Stromal cell of bone marrow (primary cell): ENCODE measurements at regions not wholly inside any gene's neighbourhood (a gene's known extent, or its start where the extent isn't known, plus 50 kb on each side); places are given as distances from the start of the nearest gene placed in this dataset.
A peak's percentile ranks its signal among the peaks of the same experiment; 100 is the strongest.

Experiments
- DNase-seq: peaks from one replicate; pipeline ENCODE4 v3.0.0-alpha.2; 2012; ENCODE audit warnings: low read depth

- DNase-seq: no peak
Measured at GRCh38 chrX:40485102-40485826, 95.5 kb upstream of the ATP6AP2 start.

DNA sequence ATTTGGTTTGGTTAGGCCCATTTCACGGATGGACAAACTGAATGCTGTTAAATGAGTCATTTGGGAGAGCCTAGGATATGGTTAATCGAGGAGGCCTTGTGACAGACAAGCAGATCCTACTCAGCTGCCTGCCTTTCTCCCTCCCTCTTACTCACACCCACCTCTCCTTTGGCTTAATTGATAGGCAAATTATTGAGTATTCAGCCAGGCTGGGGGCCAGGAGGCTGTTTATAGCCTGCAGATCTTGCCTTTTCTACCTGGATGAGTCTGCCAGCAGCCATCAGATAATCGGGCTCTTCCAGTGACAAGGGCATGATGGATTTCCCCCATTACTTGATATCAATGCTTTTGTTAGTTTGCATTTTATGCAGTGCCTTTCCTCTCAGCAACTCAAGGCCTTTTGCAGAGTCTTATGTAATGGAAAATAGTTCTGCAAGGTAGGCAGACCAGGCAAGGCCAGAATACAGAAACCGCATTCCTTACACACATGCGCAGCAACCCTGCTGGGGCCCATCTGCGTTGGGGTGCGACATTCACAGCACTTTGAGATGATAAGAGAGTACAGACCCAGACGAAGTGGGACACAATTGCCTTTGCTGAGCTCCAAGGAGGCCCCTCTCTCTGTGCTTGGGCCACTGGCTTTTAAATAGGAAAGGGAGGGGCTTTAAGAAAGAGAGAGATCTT, 96.2 kb upstream of the ATP6AP2 start:
- DNase-seq: no peak

DNA sequence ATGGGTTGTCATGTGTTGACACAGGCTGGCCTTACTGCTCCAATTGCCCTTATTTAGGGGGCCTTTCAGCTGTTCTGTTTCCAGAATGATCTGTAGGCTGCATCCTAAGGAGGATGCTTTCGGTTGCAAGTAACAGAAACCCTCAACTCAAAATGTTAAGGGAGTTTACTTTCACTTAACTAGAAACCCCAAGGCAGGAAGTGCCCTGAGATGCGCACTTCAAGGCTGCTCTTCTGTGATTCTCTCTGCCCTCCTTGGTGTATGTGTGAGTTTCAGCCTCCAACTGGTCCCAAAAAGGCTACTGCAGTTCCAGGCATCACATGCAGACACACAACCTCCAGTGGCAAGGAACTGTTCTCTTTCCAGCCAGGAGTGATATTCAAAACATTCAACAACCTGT, 97.3 kb upstream of the ATP6AP2 start:
- DNase-seq: no peak

GRCh38 chrX:40479777-40480318, 100.9 kb upstream of the ATP6AP2 start:
- DNase-seq: no peak

DNA sequence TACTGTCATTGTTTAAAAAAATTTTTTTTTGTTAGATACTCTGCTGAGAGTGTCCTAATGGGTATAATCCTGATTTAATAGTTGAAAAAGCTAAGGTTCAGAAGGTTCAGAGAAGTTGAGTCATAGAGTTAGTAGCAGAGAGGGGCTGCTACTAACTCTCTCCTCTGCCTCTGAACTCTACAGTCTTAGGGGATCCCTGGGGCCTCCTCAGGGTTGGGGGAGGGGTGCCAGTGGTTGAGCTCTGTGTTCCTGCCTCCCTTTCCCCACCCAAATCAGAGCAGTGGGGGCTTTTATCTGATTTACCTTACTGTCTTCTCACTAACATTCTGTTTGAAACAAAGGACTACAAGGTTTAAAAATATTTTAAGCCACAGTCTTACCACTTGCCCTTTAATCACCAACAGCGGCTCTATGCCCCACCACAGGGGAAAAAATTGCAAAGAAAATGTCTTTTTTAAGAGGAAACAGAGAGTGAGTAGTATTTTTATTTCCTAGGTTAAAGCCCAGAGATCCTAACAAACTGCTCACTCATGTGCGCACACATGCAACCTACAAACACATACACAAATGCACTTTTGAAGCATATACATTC, 102.2 kb upstream of the ATP6AP2 start:
- DNase-seq: no peak

DNA sequence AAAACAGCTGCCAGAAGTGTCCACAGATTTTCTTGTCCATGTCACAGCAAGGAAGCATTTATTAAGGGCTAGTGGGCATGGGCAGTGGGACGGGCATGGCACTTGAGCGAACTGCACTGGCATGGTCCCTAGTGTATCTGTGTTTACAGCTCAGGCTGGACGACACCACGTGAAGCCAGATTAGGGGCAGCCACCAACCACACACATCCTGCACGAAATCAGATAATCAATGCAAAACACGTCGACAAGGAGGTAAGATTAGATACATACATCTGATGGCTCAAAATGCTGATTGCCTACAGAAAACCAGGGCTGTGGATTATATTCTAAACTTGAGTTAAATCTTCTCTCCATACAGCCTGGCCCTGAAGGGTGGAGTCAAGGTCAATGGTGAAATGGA, 103.8 kb upstream of the ATP6AP2 start:
- DNase-seq: no peak

- no peak for DNase-seq
Measured at GRCh38 chrX:40474645-40475044, 106.1 kb upstream of the ATP6AP2 start.

GRCh38 chrX:40474205-40474626, 106.6 kb upstream of the ATP6AP2 start:
- DNase-seq: no peak

DNA sequence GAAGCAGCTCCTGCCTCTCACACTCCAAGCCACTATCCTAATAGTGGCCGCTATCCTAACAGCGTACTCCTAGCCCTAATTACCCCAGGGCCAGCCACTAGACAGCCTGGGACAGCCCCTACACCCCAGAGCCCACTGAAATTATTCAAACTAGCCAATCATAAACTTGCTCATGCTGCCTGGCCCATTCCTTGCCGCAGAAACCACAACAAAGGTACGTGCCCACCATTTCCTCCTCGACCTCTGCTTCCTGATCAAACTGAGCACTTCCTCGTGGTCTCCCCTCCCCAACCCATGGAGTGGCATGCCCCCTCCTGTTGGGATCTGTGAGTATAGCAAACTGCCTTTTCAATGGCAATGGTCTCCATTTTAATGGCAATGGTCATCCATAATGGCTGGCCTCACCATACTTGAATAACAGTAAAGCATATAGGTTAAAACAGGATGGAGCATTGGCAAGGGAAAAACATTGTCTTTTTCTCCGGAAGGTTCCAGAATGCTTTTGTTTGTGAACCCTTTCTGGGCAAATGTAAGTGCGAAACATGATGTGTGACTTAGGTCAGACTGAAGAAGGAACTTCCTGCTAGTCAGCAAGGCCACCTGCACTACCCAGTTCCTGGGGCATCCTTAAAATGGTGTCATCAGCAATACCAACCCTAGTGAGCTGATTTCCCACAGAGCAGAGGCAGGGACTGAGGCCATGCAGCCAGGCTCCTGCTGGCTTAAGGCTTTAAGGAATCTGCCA, 107.1 kb upstream of the ATP6AP2 start:
- no peak for DNase-seq

DNA sequence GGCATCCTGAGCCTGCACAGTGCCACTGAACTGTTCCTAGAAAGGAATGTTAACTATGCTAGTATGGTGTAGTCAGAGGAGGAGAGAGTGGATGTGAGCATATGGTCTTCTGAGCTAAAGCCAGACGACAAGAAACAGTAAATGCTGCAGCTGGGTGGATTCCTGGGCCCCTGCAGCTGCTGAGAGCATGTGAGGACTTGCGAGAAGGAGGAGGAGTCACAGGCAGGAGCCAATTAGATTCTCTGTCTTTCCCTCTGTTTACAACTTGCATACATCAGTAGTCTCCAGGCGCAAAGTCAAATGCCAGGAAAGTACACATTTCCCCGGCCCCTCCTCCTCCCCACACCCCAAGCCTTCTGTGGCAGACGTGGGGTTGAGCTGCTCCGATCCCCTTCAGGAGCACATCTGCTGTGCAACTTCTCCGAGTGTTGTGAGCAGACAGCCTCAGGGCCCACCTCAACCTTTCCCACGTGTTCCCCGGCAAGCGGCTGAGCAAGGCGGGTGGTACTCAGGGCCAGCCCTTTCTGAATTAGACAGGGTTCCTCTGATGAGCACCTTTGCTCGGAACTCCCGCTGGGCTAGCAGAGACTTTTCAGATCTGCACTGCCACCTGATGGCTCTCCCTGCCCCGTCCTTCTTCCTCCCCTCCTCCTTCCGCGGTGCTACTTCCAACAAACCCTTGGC, 108.7 kb upstream of the ATP6AP2 start:
- DNase-seq: no peak

DNA sequence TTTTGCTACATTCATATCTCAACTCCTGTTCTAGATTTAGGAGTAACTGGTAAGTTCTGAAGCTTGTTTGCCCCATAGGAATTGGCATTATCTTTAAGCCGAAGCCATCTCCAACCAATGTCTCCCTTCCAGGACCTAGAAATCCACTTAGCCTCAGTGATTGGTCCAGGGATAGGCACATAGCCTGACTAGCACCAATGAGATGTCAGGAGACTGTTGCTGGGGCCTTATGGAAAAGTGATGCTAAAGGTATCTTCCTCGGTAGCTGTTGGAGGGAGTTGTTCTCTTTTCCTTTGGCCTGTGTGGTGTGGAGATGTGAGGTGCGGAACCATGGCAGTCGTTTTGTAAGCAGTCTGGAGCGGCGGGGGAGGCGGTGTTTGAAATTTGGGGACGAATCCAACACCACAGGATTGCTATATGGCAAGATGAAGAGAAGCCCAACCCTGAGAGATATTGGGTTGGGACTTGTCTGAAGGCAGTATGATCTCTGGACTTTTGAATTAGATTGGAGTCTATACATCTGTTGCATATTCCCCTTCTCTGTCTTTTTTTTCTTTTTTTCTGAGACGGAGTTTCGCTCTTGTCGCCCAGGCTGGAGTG, 109.8 kb upstream of the ATP6AP2 start:
- DNase-seq: no peak

DNA sequence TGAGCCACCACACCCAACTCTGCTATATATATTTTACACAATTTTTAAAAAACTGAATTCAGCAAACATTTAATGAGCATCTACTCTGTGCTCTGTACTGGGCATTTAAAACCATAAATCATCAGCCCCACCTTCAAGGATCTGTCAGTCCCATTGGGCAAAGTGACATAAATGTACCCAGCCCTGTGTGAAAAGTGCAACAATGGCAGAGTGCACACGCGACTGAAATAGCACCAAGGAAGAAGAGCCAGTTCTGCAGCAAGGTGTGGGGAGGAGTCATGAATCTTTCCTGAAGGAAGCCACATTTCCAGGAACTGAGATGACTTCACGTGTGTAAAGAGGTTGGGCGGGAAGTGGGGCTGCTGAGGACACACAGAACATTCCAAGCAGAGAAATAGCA, 111.5 kb upstream of the ATP6AP2 start:
- no peak for DNase-seq

DNA sequence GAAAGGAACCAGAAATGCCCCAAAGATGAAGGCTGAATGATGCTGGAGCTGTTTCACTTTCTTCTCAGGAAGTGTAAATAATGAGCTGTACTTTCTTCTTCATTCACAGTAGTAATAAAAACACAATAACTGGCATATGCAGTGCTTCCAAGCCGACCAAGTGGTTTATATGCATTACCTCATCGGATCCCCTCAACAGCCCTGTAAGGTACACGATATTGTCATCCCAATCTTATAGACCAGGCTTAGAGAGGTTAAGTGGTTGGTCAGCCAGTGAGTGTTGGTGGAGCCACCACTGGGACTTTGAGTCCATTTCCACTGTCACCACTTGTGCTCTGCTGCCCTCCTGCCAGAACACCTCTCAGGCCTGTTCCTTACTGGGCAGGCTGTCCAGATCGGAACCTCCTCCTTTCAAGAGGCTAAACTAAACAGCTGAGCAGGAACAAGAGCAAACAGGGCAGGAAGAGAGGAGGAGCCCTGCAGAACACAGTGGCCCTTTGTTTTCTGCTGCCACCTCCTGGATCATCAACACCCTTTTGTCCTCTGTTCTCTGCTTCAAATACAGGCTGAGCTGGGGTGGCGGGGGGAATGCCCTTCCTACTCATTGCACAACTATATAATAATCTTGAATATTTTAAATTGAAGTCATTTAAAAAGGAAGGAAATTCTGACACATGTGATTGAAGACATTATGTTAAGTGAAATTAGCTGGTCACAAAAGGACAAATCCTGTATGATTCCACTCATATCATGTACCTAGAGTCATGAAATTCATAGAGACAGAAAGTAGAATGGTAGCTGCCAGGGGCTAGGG, 112.5 kb upstream of the ATP6AP2 start:
- DNase-seq: peak; percentile 28

DNA sequence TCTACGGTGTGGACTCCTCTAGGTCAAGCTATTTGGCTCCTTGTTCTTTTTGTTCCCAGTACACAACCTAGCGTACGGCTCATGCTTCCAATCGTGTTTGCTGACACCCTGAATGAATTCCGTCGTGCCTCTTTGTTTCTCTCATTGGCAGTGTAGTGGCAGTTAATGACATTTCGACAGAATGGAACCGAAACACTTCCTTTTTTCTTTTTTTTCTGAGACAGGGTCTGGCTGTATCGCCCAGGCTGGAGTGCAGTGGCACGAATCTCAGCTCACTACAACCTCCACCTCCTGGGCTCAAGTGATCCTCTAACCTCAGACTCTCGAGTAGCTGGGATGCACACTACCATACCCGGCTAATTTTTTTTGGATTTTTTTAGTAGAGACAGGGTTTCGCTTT, 113.3 kb upstream of the ATP6AP2 start:
- DNase-seq: no peak

GRCh38 chrX:40465735-40466551, 114.8 kb upstream of the ATP6AP2 start:
- DNase-seq: no peak

DNA sequence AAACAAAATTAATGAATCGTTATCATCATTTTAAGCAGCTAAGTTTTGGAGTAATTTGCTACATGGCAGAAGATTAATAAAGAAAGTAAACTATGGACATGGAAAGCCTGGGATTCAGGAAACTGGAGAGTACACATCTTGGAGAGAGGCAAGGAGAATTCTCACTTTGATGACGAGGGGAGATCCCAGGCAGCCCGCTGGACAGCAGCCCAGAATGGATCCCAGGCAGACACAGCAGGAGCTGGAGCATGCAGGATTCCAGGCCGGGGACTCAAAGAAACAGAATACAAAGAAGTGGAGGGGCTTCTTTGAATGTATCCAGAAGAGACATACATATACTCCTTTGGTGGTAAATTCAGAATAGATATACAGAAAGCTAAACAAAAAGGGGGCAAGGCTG, 118.0 kb upstream of the ATP6AP2 start:
- no peak for DNase-seq

- DNase-seq: no peak
Measured at GRCh38 chrX:40460926-40461325, 119.8 kb upstream of the ATP6AP2 start.

DNA sequence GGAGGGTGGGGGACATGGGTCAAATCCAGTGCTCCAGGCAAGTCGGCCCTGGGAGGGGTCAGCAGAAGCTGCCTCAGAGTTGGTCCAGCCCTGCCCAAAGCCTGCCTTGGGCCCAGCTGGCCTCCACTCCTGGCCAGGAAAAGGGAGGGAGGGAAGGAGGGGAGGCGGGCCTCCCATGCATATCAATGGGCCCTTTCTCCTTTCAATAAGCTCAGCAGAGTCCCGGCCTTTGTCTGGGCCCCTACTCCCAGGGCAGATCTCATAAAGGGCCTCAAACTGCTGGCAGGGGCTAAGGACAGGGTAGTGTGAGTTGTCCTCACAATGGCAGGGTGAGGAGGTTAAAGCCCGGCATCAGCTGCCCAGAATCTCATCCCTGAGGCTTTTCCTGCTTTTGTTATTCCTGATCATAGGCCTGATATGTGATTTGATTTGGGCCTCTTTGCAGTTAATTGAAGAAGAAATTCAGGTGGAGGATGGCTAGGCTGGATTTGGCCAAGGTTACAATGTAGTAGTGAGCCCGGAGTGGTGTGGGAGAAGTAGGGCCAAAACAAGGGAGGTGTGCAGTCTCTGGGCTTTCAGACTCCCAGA, 121.1 kb upstream of the ATP6AP2 start:
- DNase-seq: no peak

DNA sequence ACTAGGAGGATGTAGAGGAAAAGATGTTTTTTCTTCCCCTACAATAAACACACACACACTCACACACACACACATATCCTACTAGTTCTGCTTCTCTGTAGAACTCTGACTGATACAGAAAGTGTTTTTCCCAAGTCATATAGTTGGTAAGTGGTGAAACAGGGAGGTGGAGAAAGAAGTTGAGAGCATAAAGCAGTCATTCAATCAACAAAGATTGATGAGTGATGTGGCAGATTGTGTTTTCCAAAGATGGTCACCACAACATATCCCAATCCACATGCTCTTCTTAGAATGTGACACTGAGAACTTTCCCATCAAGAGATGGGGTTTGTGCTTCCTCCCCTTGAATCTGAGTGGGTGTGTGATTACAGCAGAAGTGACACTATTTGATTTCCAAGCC, 123.4 kb upstream of the ATP6AP2 start:
- DNase-seq: no peak
